SH-SY5Y (cell line): ENCODE measurements at regions not wholly inside any gene's neighbourhood (a gene's known extent, or its start where the extent isn't known, plus 50 kb on each side); places are given as distances from the start of the nearest gene placed in this dataset.

Source experiments
- GATA2 ChIP-seq: IDR thresholded peaks from 2 replicates; pipeline ENCODE4 v1.6.1; 2011; ENCODE audit warnings: mild to moderate bottlenecking, low read depth, low read length
- GATA3 ChIP-seq: IDR thresholded peaks from 2 replicates; pipeline ENCODE4 v1.6.1; 2011; ENCODE audit warnings: low read depth, mild to moderate bottlenecking, low read length, moderate library complexity

GRCh38 chr10:100650693-100651092, 94.7 kb upstream of the PAX2 start:
- TF ChIP-seq GATA3 (no peak), GATA2 (no peak)
